ENCODE measurements at regions not wholly inside any gene's neighbourhood (a gene's known extent, or its start where the extent isn't known, plus 50 kb on each side); places are given as distances from the start of the nearest gene placed in this dataset.

DNA sequence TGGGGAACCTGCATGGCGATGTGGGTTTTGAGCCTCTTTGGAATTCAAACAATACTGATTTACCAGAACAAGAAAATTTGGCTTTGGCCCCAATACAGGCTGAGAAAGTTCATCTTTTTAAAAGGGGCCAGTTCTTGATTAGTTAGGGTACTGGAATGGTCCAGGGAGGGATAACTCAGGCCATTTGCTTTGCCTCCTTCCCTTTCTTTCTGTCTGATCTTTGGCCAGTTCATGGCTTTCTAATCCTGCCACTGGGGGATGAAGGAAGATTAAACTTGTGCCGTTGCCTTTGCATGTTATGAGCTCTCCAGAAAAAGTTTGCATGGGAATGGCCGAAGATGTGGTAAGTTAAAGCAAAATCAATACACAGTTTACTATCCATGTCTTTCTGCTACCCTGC lies 78.4 kb downstream of the ADAMTS15 start:
- H3K4me3 ChIP-seq, result no peak overlapping the region
- intact Hi-C loops (cut with DNase I; ENCODE audit: low total_unique reads), result loop anchor here (10.0 kb wide), 1 partner anchor 148 kb away; no protein-coding TSS in a partner anchor

DNA sequence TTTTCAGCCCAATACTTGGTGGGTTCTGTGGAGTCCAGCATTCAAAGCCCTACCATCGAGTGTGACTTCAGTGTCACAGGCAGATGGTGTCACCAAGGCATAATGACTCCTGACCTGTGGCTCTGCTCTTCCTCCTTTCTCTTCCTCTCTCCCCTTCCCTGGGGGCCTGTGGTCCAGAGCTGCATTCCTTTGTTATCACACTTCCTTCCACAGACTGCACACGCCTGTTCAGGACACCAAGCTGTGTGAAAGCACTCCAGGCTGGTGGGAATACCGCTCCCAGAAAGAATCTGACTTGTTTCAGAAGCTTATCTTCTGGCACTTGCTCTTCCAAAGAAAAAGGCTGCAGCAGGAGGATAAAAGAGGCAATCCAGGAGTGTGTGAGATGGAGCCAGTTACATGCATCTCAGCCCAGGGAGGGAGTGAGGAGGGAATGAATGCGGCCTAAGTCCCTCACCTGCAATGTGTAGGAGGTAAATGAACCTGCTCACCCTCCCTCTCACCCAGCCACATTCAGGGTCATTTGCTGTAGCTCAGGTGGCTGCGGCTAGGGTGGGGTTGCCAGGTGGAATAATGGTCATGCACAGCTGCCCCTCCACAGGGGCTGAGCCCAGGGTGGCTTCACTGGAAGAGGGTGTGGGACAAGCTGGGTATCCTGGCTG lies 79.3 kb downstream of the ADAMTS15 start:
- no peak overlapping the region for H3K27ac ChIP-seq
- no peaks in the 10 kb centered on the region for H3K27me3 ChIP-seq
- TF ChIP-seq, protein P1, sequence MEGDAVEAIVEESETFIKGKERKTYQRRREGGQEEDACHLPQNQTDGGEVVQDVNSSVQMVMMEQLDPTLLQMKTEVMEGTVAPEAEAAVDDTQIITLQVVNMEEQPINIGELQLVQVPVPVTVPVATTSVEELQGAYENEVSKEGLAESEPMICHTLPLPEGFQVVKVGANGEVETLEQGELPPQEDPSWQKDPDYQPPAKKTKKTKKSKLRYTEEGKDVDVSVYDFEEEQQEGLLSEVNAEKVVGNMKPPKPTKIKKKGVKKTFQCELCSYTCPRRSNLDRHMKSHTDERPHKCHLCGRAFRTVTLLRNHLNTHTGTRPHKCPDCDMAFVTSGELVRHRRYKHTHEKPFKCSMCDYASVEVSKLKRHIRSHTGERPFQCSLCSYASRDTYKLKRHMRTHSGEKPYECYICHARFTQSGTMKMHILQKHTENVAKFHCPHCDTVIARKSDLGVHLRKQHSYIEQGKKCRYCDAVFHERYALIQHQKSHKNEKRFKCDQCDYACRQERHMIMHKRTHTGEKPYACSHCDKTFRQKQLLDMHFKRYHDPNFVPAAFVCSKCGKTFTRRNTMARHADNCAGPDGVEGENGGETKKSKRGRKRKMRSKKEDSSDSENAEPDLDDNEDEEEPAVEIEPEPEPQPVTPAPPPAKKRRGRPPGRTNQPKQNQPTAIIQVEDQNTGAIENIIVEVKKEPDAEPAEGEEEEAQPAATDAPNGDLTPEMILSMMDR (IDR thresholded peaks at IDR 0.05), result no peak
- no peak for DNase-seq
- H3K36me3 ChIP-seq, result no peaks in the 10 kb centered on the region
- H3K4me3 ChIP-seq, result no peak overlapping the region
- intact Hi-C loops (cut with DNase I; ENCODE audit: low total_unique reads), result loop anchor here (10.0 kb wide), 1 partner anchor 147 kb away; no protein-coding TSS in a partner anchor
- peaks cover 5 to 18% (median 11%) of the 10 kb centered on the region in 4 donors for H3K4me1 ChIP-seq
- H3K9me3 ChIP-seq, result no peaks in the 10 kb centered on the region

More for the DNA sequence above, 78.4 kb downstream of the ADAMTS15 start:
- Histone ChIP-seq H3K36me3 (no peaks in the 10 kb centered on the region), H3K4me1 (peaks cover 11 to 27% (median 18%) of the 10 kb centered on the region in 4 donors), H3K27ac (no peak overlapping the region), H3K9me3 (no peaks in the 10 kb centered on the region), H3K27me3 (no peaks in the 10 kb centered on the region)
- TF ChIP-seq, protein P1 (IDR thresholded peaks at IDR 0.05), result no peak
- no peak for DNase-seq

DNA sequence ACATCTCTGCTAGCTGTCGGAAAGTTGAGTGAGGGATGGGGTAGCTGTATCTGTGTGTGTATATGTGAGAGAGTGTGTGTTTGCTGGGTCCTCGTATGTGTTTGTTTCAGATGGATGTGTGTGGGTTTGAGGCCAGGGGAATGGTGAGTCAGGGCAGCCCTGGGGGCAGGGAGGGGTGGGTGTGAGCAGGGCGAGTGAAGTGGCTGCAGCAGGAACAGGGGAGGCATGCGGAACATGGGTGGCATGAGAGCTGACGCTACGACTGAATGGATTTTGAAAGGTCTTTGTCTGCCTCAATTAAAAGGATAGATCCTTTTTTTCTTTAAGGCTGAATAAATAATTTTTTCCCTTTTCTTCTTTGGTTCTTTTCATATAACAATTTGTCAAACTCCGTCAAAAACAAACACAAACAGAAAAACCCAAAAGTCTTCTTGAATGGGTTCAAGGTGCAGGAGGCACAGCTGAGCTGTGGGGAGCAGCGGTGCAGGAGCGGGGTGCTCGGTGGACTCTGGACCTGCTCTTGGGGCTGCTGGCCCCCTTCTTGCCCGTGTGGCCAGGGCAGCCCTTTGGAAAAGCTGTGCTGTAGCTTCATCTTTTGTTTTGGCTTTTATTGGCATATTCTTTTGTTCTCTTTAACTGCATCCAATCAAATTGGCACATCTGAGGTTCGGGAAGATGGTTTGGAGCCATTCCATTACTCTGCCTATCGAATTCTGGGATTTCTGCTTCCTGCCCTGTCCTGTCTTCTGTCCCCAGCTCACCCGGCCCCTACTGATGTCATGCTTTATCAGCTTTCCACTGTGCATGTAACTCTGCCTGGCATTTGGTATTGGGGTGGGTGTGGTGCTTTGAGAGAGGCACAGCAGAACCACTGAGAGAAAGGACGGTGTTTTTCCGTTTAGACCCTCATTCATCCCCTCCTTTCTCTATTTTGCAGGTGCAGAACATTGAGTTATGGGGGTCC lies 80.1 kb downstream of the ADAMTS15 start:
- H3K36me3 ChIP-seq, result no peaks in the 10 kb centered on the region
- intact Hi-C loops (cut with DNase I; ENCODE audit: low total_unique reads), result loop anchor here (10.0 kb wide), 1 partner anchor 146 kb away; no protein-coding TSS in a partner anchor
- TF ChIP-seq, protein P1 (IDR thresholded peaks at IDR 0.05), result no peak
- no peak overlapping the region for H3K27ac ChIP-seq
- DNase-seq, result no peak
- H3K9me3 ChIP-seq, result no peaks in the 10 kb centered on the region
- H3K4me3 ChIP-seq, result no peak overlapping the region
- peaks cover 0 to 10% (median 3%) of the 10 kb centered on the region in 4 donors for H3K4me1 ChIP-seq
- no peaks in the 10 kb centered on the region for H3K27me3 ChIP-seq

DNA sequence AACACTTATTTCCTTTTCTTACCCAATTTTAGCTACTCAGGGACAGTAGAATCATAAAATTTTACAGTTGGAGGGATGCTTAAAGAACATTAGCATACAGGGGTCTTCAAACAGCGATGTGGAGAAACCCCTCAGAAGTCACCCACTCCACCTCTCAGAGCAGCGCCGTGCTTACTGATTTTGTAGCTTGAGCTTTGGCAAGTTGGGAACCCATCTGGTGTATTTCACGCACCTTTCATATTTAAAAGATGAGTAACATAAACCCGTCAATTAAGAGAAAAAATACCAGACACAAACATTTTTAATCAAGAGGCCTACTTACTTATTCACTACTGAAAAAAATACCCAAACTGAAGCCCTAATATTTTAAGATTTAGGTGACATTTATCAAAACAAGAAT lies 80.9 kb downstream of the ADAMTS15 start:
- intact Hi-C loops (cut with DNase I; ENCODE audit: low total_unique reads), result loop anchor here (10.0 kb wide), 1 partner anchor 145 kb away; no protein-coding TSS in a partner anchor
- no peak overlapping the region for H3K4me3 ChIP-seq
- H3K27ac ChIP-seq, result no peak overlapping the region
- no peaks in the 10 kb centered on the region for H3K27me3 ChIP-seq
- TF ChIP-seq, protein P1 (IDR thresholded peaks at IDR 0.05), result no peak
- H3K36me3 ChIP-seq, result no peaks in the 10 kb centered on the region
- H3K4me1 ChIP-seq, result peaks cover 0 to 5% (median 0%) of the 10 kb centered on the region in 4 donors
- DNase-seq, result no peak
- no peaks in the 10 kb centered on the region for H3K9me3 ChIP-seq

DNA sequence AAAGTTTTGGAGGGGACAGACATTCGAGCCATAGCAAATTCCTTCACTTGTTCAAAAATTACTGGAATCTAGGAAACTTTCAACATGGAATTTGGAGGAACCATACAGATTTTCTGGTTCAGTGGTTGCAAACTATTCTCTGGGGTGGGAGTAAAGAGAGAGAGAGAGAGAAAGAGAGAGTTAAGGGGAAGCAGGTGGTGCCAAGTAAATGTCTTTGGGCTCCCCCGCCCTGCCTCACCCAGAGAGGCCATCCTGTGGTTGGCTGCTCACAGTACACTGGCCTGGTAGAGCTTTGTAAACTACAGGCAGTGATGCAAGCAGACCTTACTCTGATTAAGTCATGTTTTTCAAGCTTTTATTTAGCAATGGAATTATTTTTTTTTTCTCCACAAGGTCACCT lies 82.6 kb downstream of the ADAMTS15 start:
- H3K4me3 ChIP-seq, result no peak overlapping the region
- H3K36me3 ChIP-seq, result no peaks in the 10 kb centered on the region
- H3K27ac ChIP-seq, result no peak overlapping the region
- intact Hi-C loops (cut with DNase I; ENCODE audit: low total_unique reads), result no loop called here
- H3K4me1 ChIP-seq, result peaks cover 0 to 5% (median 0%) of the 10 kb centered on the region in 4 donors
- H3K9me3 ChIP-seq, result no peaks in the 10 kb centered on the region
- DNase-seq, result no peak
- TF ChIP-seq, protein P1 (IDR thresholded peaks at IDR 0.05), result no peak
- no peaks in the 10 kb centered on the region for H3K27me3 ChIP-seq
